ENCODE measurements at regions not wholly inside any gene's neighbourhood (a gene's known extent, or its start where the extent isn't known, plus 50 kb on each side); places are given as distances from the start of the nearest gene placed in this dataset.

- no peaks in the 10 kb centered on the region for H3K9me1 ChIP-seq (ENCODE audit: control insufficient read depth, extremely low read depth, insufficient read depth, low read length)
- DNase-seq (ENCODE audit: low read depth, low spot score) (no peak), FAIRE-seq (no peak)
- no peaks in the 10 kb centered on the region for H3K27me3 ChIP-seq (ENCODE audit: control insufficient read depth, extremely low read depth, insufficient read depth, low read length)
- H3K36me3 ChIP-seq (ENCODE audit: control insufficient read depth in 2 of 2, extremely low read depth in 1 of 2, insufficient read depth in 2 of 2, low read length in 2 of 2), result no peaks in the 10 kb centered on the region
- H3K4me2 ChIP-seq (ENCODE audit: control insufficient read depth, extremely low read depth, insufficient read depth, low read depth, low read length), result no peak overlapping the region
- no peak overlapping the region for H3K27ac ChIP-seq (ENCODE audit: control insufficient read depth, insufficient read depth, low read length)
- H2AFZ ChIP-seq (ENCODE audit: control insufficient read depth, low read length), result no peak overlapping the region
- H3K4me1 ChIP-seq (ENCODE audit: control insufficient read depth, extremely low read depth, insufficient read depth, low read length), result no peaks in the 10 kb centered on the region
- dilution Hi-C loops (cut with MboI; ENCODE audit: extremely low pct_ligation_motif_present, low sequenced_read_pairs), result no loop called here
- H3K9me3 ChIP-seq (ENCODE audit: control insufficient read depth, low read depth, low read length), result no peaks in the 10 kb centered on the region
- H4K20me1 ChIP-seq (ENCODE audit: control insufficient read depth, extremely low read depth, insufficient read depth, low read length), result no peaks in the 10 kb centered on the region
- no peaks in the 10 kb centered on the region for H3K79me2 ChIP-seq (ENCODE audit: control insufficient read depth, insufficient read depth, low read length)
- TF ChIP-seq EZH2 (IDR thresholded peaks at IDR 0.05; ENCODE audit: low read length), result no peak
- peak in 2 of 3 experiments; percentile 31 to 43 for TF ChIP-seq CTCF (optimal IDR thresholded peaks at IDR 0.05 in 1 of 3, IDR thresholded peaks at IDR 0.05 in 1 of 3, conservative IDR thresholded peaks at IDR 0.05 in 1 of 3; ENCODE audit: extremely low read depth in 1 of 3, insufficient read depth in 2 of 3, low read length in 3 of 3)
- H3K9ac ChIP-seq (ENCODE audit: control insufficient read depth, extremely low read depth, insufficient read depth, low read length), result no peak overlapping the region
- H3K4me3 ChIP-seq (ENCODE audit: control insufficient read depth in 2 of 3, extremely low read depth in 1 of 3, insufficient read depth in 2 of 3, low read depth in 1 of 3, low read length in 3 of 3), result no peak overlapping the region
Measured at GRCh38 chr6:50353603-50354002, 303.9 kb upstream of the DEFB112 start.

GRCh38 chr6:50358113-50358512 lies 308.4 kb upstream of the DEFB112 start:
- no peak for DNase-seq (ENCODE audit: low read depth, low spot score)
- H2AFZ ChIP-seq (ENCODE audit: control insufficient read depth, low read length), result no peak overlapping the region
- no peaks in the 10 kb centered on the region for H3K9me1 ChIP-seq (ENCODE audit: control insufficient read depth, extremely low read depth, insufficient read depth, low read length)
- no peaks in the 10 kb centered on the region for H3K4me1 ChIP-seq (ENCODE audit: control insufficient read depth, extremely low read depth, insufficient read depth, low read length)
- H3K4me3 ChIP-seq (ENCODE audit: control insufficient read depth in 2 of 3, extremely low read depth in 1 of 3, insufficient read depth in 2 of 3, low read depth in 1 of 3, low read length in 3 of 3), result no peak overlapping the region
- FAIRE-seq, result no peak
- H3K4me2 ChIP-seq (ENCODE audit: control insufficient read depth, extremely low read depth, insufficient read depth, low read depth, low read length), result no peak overlapping the region
- H3K36me3 ChIP-seq (ENCODE audit: control insufficient read depth in 2 of 2, extremely low read depth in 1 of 2, insufficient read depth in 2 of 2, low read length in 2 of 2), result no peaks in the 10 kb centered on the region
- TF ChIP-seq EZH2 (IDR thresholded peaks at IDR 0.05; ENCODE audit: low read length), result no peak
- TF ChIP-seq CTCF (optimal IDR thresholded peaks at IDR 0.05 in 1 of 3, IDR thresholded peaks at IDR 0.05 in 1 of 3, conservative IDR thresholded peaks at IDR 0.05 in 1 of 3; ENCODE audit: extremely low read depth in 1 of 3, insufficient read depth in 2 of 3, low read length in 3 of 3), result no peak
- H3K9ac ChIP-seq (ENCODE audit: control insufficient read depth, extremely low read depth, insufficient read depth, low read length), result no peak overlapping the region
- no peak overlapping the region for H3K27ac ChIP-seq (ENCODE audit: control insufficient read depth, insufficient read depth, low read length)
- H3K9me3 ChIP-seq (ENCODE audit: control insufficient read depth, low read depth, low read length), result no peaks in the 10 kb centered on the region
- dilution Hi-C loops (cut with MboI; ENCODE audit: extremely low pct_ligation_motif_present, low sequenced_read_pairs), result no loop called here
- no peaks in the 10 kb centered on the region for H4K20me1 ChIP-seq (ENCODE audit: control insufficient read depth, extremely low read depth, insufficient read depth, low read length)
- no peaks in the 10 kb centered on the region for H3K79me2 ChIP-seq (ENCODE audit: control insufficient read depth, insufficient read depth, low read length)
- H3K27me3 ChIP-seq (ENCODE audit: control insufficient read depth, extremely low read depth, insufficient read depth, low read length), result no peaks in the 10 kb centered on the region

Measured in keratinocyte (primary cell).